ENCODE measurements at regions not wholly inside any gene's neighbourhood (a gene's known extent, or its start where the extent isn't known, plus 50 kb on each side); places are given as distances from the start of the nearest gene placed in this dataset.

DNA sequence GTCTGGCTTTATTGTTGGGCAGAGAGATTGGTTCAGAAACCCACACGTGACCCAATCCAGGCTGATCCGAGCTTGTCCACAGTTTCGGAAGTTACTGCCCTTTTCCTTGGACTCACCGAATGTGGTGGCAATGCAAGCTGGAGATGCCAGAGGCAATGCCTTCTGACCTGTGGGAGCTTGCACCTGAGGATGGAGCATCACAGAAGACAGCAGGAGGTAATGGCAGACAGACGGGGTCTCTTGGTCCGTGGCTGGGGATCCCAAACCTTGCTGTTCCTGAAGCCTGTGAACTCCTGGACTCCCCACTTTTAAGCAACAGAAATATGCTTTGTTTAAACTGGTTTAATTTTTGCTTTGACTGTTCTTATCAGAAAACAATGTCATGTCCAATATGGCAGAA, 265.2 kb upstream of the IRX1 start:
- Histone ChIP-seq H3K4me3 (no peak overlapping the region), H3K36me3 (no peaks in the 10 kb centered on the region), H3K27me3 (replicated peaks; ENCODE audit: insufficient read depth) (no peaks in the 10 kb centered on the region), H3K4me1 (ENCODE audit: control insufficient read depth in 1 of 2, low read depth in 2 of 2) (no peaks in the 10 kb centered on the region), H3K27ac (no peak overlapping the region), H3K9me3 (no peaks in the 10 kb centered on the region)
- DNase-seq (ENCODE audit: low spot score) = no peak
- no peak for ATAC-seq (ENCODE audit: insufficient number of reproducible peaks, low FRiP score, low read depth)
- TF ChIP-seq, protein P1, sequence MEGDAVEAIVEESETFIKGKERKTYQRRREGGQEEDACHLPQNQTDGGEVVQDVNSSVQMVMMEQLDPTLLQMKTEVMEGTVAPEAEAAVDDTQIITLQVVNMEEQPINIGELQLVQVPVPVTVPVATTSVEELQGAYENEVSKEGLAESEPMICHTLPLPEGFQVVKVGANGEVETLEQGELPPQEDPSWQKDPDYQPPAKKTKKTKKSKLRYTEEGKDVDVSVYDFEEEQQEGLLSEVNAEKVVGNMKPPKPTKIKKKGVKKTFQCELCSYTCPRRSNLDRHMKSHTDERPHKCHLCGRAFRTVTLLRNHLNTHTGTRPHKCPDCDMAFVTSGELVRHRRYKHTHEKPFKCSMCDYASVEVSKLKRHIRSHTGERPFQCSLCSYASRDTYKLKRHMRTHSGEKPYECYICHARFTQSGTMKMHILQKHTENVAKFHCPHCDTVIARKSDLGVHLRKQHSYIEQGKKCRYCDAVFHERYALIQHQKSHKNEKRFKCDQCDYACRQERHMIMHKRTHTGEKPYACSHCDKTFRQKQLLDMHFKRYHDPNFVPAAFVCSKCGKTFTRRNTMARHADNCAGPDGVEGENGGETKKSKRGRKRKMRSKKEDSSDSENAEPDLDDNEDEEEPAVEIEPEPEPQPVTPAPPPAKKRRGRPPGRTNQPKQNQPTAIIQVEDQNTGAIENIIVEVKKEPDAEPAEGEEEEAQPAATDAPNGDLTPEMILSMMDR (IDR thresholded peaks at IDR 0.05) = no peak

DNA sequence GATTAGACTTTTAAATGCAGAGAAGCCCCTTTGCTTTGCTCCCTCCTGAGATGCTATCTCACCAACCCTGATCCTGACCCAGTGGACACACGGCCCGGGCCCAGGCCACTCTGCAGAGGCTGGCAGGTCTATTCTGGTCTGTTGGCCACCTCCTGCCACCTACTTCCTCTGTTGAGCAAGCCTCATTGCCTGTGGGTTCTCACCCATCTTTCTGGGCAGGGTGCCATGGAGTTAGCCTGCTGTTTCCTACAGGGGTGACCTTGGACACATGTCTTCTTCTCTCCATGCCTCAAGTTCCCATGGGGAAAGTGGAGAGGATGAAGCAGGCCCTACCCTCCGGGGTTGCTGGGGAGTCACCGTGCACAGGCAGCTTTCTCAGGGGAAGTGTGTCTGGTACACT, 266.2 kb upstream of the IRX1 start:
- Histone ChIP-seq H3K4me1 (ENCODE audit: control insufficient read depth in 1 of 2, low read depth in 2 of 2) (no peaks in the 10 kb centered on the region), H3K4me3 (no peak overlapping the region), H3K36me3 (no peaks in the 10 kb centered on the region), H3K9me3 (no peaks in the 10 kb centered on the region), H3K27ac (no peak overlapping the region), H3K27me3 (replicated peaks; ENCODE audit: insufficient read depth) (no peaks in the 10 kb centered on the region)
- ATAC-seq (ENCODE audit: insufficient number of reproducible peaks, low FRiP score, low read depth) = no peak
- TF ChIP-seq, protein P1 (IDR thresholded peaks at IDR 0.05) = no peak
- no peak for DNase-seq (ENCODE audit: low spot score)

GRCh38 chr5:3326841-3327232, 268.8 kb upstream of the IRX1 start:
- Histone ChIP-seq H3K27ac (no peak overlapping the region), H3K27me3 (replicated peaks; ENCODE audit: insufficient read depth) (no peaks in the 10 kb centered on the region), H3K4me1 (ENCODE audit: control insufficient read depth in 1 of 2, low read depth in 2 of 2) (no peaks in the 10 kb centered on the region), H3K4me3 (no peak overlapping the region), H3K9me3 (no peaks in the 10 kb centered on the region), H3K36me3 (no peaks in the 10 kb centered on the region)
- ATAC-seq (ENCODE audit: insufficient number of reproducible peaks, low FRiP score, low read depth) = no peak
- no peak for DNase-seq (ENCODE audit: low spot score)
- TF ChIP-seq, protein P1 (IDR thresholded peaks at IDR 0.05) = no peak

- Histone ChIP-seq H3K27ac (no peak overlapping the region), H3K36me3 (no peaks in the 10 kb centered on the region), H3K27me3 (replicated peaks; ENCODE audit: insufficient read depth) (no peaks in the 10 kb centered on the region), H3K4me3 (no peak overlapping the region), H3K9me3 (no peaks in the 10 kb centered on the region), H3K4me1 (ENCODE audit: control insufficient read depth in 1 of 2, low read depth in 2 of 2) (no peaks in the 10 kb centered on the region)
- ATAC-seq (ENCODE audit: insufficient number of reproducible peaks, low FRiP score, low read depth) (no peak), DNase-seq (ENCODE audit: low spot score) (no peak)
- TF ChIP-seq, protein P1 (IDR thresholded peaks at IDR 0.05) = no peak
Measured at GRCh38 chr5:3325972-3326840, 269.4 kb upstream of the IRX1 start.

- DNase-seq (ENCODE audit: low spot score) (no peak), ATAC-seq (ENCODE audit: insufficient number of reproducible peaks, low FRiP score, low read depth) (no peak)
- Histone ChIP-seq H3K27ac (no peak overlapping the region), H3K4me3 (no peak overlapping the region), H3K4me1 (ENCODE audit: control insufficient read depth in 1 of 2, low read depth in 2 of 2) (no peaks in the 10 kb centered on the region), H3K27me3 (replicated peaks; ENCODE audit: insufficient read depth) (no peaks in the 10 kb centered on the region), H3K36me3 (no peaks in the 10 kb centered on the region), H3K9me3 (no peaks in the 10 kb centered on the region)
- TF ChIP-seq, protein P1 (IDR thresholded peaks at IDR 0.05) = no peak
Measured at GRCh38 chr5:3325201-3325971, 270.2 kb upstream of the IRX1 start.
